Epithelial cell of esophagus (primary cell): ENCODE measurements at regions not wholly inside any gene's neighbourhood (a gene's known extent, or its start where the extent isn't known, plus 50 kb on each side); places are given as distances from the start of the nearest gene placed in this dataset.
"Not testable (repeated sequence)": the region's sequence is repeated elsewhere in the genome, so short reads cannot be mapped to it uniquely, and the experiment has no call there.

Experiments
- DNase-seq: peaks from one replicate; pipeline ENCODE4 v3.0.0; 2010; ENCODE audit warnings: low read depth
- H3K4me3 ChIP-seq: 2 replicates; pipeline ENCODE4 v1.5.1; 2011; ENCODE audit warnings: mild to moderate bottlenecking, low read length, control low read depth
- TF ChIP-seq, protein P1 (sequence below): IDR thresholded peaks from 2 replicates; pipeline ENCODE4 v1.5.1; 2011; ENCODE audit warnings: low read depth, mild to moderate bottlenecking, low read length, control low read depth, inconsistent platforms; ENCODE audit not compliant: insufficient read depth; ENCODE audit errors: missing control alignments

DNA sequence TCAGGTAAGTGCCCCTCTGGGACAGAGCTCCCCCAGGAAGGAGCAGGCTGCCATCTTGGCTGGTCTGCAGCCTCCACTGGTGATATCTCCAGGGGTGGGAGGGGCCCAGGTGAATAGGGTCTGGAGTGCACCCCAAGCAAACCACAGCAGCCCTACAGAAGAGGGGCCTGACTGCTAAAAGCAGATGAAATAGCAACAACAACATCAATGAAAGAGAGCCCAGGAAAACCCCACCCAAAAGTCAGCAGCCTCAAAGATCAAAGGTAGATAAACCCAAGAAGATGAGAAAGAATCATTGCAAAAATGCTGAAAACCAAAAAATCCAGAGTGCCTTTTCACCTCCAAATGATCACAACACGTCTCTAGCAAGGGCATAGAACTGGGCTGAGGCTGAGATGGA lies 92.5 kb upstream of the PAGE3 start:
- H3K4me3 ChIP-seq, result no peak overlapping the region
- TF ChIP-seq, protein P1, sequence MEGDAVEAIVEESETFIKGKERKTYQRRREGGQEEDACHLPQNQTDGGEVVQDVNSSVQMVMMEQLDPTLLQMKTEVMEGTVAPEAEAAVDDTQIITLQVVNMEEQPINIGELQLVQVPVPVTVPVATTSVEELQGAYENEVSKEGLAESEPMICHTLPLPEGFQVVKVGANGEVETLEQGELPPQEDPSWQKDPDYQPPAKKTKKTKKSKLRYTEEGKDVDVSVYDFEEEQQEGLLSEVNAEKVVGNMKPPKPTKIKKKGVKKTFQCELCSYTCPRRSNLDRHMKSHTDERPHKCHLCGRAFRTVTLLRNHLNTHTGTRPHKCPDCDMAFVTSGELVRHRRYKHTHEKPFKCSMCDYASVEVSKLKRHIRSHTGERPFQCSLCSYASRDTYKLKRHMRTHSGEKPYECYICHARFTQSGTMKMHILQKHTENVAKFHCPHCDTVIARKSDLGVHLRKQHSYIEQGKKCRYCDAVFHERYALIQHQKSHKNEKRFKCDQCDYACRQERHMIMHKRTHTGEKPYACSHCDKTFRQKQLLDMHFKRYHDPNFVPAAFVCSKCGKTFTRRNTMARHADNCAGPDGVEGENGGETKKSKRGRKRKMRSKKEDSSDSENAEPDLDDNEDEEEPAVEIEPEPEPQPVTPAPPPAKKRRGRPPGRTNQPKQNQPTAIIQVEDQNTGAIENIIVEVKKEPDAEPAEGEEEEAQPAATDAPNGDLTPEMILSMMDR, result no peak
- DNase-seq, result no peak

GRCh38 chrX:55379396-55379795 lies 72.5 kb upstream of the MAGEH1 start:
- no peak overlapping the region for H3K4me3 ChIP-seq
- DNase-seq, result no peak
- TF ChIP-seq, protein P1, result no peak

- DNase-seq, result no peak
- H3K4me3 ChIP-seq, result no peak overlapping the region
- TF ChIP-seq, protein P1, result no peak
Measured at GRCh38 chrX:55389376-55389775, 62.6 kb upstream of the MAGEH1 start.

GRCh38 chrX:55396836-55397235 lies 55.1 kb upstream of the MAGEH1 start:
- DNase-seq, H3K4me3 ChIP-seq: not testable (repeated sequence)
